Stimulated activated CD8-positive, alpha-beta memory T cell treated with anti-CD3 and anti-CD28 coated beads, Interleukin-15, amount 100 ng/mL, for 48 hours (primary cell): ENCODE measurements at regions not wholly inside any gene's neighbourhood (a gene's known extent, or its start where the extent isn't known, plus 50 kb on each side); places are given as distances from the start of the nearest gene placed in this dataset.
"Not testable (repeated sequence)": the region's sequence is repeated elsewhere in the genome, so short reads cannot be mapped to it uniquely, and the experiment has no call there.

Experiments
- DNase-seq, 2 donors: peaks; one replicate each; pipeline ENCODE4 v3.0.0-alpha.2; 2020; ENCODE audit warnings: low read depth in 2 of 2

DNA sequence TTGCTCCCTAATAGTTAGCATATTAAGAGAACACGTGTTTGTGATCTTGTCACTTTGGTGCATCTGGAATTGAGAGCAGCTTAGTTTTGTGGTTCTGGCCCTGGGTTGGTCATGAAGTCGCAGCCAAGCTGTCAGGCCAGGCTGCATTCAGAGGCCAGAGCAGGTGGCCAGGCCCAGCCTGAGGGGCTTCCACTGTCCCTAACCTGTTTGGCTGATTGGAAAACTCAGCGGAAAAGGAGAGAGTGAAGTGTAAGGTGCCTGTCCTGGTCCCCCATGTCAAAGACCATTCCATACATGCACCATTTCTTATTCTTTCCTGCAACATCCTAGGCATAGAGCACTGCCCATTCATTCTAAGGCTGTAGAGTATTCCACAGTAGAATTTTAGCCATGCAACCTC lies 111.5 kb upstream of the IGLL5 start:
- no peak for DNase-seq

DNA sequence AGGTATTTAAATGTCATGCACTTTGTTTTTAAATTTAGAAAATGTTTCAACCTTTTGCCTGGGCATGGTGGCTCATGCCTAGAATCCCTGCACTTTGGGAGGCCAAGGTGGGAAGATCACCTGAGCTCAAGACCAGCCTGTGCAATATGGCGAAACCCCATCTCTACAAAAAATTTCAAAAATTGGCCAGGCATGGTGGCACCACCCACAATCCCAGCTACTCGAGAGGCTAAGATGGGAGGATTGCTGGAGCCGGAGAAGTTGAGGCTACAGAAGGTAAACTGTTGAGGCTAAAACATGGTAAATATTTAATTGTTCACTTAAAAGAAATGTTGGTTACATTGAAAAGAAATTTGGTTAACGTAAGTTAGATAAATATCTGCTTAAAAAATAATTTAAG lies 108.4 kb upstream of the IGLL5 start:
- DNase-seq: no peak

DNA sequence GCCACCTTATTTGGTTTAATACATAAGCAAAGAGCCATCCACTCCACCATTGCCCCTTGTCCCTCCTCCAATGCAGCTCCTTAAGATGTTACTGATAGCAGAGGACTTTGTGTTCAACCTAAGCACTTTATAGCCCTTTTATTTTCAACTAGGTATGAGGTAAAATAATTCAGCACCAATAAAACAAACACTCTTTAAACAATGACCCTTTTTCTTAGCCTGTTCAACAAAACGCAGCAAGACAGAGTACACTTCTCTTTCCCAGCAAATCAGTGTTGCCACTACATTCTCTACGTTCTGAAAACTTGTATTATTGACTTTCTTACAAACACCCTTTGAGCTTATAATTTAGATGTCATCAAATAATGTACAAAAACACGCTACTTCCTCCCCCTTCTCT lies 104.0 kb upstream of the IGLL5 start:
- DNase-seq: no peak

DNA sequence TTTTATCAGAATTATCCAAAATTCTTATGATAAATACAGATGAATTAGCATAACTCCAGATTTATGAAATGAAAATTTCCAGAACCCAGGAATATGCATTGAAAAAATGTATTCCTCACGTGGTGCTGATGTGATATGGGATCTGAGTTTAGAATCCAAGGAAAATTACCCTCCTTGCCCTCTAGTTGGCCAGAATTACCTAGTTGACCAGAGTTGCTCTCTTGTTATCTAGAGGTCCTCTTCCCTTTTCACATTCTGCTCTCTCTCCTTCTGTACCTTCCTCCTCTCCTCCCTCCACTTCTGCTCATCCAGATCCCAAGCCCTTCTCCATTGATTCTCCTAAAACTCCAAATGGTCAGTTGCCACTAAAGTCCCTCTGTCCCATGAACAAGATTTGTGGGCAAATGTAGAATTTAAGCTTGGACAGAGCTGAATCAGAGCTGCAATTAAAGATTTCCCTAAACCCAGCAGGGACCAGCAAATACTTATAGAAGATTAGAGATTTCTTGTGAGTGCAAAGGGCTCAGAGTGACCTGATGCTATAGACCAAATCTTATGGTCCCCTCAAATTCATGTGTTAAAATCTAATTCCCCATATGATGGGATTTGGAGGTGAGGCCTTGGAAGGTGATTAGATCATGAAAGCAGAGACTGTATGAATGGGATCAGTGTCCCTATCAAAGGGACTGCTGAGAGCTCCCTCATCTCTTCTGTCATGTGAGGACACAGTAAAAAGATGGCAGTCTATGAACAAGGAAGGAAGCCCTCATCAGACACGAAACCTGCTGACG lies 103.2 kb upstream of the IGLL5 start:
- DNase-seq: no peak

DNA sequence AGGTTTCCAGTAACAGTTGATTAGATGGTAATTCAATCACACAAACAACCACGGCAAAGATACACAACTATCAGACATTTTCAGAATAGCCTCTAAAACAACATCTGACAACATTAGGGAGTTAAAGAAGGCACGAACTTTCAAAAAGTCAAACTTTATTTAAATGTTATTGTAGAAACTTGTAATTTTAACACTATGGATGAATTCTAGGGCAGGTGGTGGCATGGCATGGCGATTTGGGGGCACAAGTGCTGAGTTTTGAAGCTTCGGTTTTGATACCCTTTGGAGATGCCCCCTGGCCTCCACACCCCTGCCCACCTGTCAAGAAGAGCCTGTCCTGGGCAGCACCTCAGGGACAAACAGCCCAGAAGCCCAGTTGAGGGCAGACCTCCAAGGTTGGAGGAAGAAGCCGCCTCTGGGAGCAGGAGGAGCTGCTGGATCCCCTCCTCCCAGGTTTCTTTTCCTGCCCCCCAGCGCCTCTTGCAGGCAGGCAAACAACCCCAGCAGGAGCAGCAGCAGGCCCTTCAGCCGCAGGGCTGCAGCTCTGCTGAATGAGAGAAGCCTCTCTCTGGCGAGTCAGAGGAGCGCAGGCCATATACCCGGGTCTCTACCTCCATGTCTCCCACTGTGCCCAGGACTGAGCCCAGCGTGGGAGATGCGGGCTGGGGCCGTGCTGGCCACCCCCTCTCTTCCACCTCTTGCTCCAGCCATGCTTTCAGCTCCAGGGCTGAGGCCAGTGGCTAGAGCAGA lies 102.1 kb upstream of the IGLL5 start:
- no peak for DNase-seq

DNA sequence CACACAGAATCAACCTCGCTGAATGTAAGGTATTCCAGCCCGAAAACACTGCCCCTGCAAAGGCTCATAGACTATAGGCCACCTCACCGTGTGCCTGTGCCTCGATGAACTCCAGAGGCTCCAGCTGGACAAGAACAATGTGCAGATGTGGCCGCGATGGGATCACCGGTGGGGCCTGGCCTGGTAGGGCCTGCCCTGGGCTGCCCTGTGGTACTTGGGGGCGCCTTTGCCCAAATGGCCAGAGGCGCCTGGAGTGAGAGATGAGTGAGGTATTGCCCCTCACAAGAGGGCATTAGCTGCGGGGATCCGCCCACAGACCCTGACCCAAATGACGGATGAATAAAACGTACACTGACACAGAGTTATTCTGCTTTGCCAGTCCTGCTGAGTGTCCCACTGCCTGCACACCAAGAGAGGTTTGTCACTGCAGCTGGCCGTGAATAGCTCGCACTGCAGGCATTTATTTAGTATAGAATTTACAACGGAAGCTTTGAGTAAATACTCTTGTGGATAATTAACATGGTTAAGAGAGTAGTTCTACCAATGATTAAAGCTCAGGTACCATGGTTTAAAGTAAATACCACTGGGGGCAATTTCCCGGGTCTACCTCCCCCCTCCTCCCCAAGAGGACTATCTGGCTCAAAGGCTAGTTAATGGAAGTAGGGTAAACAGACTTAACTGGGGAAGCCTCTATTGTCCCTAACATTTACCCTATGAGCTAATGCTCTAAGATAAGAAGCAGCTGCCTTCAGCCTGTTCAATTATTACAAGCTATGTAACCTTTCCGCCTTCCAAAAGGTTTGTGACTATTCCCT lies 101.1 kb upstream of the IGLL5 start:
- no peak for DNase-seq

DNA sequence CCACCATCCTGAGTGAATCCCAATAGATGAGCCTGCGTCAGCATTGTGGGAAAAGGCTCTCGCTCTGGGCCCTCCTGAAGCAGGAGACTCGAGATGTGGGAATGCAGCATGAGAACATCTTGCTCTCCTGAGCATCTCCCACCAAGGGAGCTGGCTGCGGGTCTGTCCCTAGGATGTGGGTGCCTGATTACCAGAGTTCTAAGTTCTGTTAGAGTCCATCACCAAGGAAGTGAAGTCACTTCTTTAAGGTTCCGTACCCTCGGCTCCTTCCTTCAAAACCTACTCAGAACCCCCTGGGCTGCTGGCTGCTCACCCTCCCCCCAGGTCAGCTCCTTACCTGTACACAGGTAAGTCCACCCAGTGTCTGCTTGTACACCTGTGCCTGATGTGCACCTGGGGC lies 100.5 kb upstream of the IGLL5 start:
- DNase-seq: no peak

DNA sequence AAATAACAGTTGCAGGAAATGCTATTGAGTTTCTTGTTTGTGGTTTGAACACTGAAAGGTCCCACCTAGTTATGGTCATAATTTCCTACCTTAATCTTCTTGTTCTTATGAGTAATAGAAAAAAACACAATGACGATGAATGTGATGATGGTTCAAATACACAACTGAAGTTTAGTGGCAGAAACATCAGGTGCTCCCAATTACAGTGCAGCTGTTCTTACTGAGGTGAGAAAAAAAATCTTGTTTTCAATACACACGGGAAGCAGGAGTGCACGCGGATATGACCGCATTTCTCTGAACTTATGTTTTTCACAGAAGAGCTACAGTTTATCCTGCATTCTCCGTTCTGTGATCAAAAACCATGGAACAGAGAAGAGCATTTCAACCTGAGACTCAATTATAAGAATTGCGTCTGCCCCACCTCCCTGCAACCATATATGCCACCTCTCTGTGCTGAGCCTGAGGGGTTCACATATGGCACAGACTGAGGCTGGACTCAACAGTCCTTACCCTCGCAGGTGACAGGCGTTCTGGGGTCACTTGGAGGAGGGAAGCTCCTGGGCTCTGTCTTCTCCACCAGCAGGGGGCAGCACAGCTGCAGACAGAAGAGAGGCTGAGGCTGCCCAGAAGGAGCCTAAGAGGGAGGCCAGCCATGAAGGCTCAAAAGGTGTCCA lies 99.7 kb upstream of the IGLL5 start:
- DNase-seq: peak; percentile 47 to 49

DNA sequence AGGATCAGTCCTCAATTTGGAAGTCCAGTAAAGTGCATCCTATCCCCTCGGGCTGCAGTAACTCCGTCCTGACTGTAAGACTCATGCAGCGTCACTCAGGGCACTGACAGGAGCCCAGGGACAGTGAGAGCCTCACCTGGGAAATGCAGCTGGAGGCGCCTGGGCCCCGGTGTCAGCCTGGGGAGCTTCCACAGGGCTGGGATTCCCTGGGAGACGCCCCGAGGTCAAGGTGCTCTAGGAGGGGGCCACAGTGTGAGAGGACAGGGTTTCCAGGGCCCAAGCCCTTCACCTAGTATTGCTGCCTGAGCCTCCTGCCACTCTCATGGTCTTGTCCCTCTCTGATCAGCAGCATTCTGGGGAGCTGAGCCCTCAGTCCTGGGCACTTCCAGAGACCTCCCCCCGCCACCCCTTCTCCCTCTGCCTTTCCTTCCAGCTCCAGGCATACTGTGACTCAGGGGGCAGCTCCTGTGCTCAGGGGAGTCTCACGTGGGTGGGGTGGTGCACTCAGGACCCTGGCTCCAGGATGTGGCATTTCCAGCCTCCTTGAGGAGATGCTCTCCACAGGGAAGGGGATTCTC lies 99.1 kb upstream of the IGLL5 start:
- DNase-seq: no peak

DNA sequence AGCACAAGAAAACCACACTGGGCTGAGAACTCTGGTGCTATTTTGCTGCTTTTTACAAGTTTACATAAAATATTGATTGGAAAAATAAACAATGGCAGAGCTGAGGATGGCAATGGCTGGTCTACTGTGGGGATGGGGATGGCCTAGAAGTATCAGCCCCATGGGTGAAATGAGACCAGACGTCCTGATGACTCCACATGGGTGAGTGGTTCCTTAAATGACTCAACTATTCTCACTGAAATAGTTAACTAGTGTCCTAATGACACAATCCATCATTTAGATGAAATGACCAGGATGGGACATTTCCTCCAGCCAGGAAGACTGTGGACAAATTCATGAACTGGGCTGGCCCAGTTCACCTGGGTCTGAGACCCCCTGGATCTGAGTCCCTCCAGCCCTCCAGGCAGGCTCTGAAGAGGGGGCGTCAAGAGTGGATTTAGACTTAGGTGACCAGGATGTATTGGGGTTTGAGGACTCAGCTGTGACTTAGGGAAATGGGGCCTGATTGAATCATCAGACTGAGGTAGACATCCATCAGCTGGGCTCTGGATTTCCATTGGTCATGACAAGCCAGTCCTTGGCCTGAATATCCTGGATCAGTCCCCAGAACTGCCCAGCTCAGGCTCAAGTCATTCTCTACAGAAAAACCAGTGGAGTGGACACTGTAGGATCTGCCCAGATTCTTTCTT lies 98.2 kb upstream of the IGLL5 start:
- DNase-seq: no peak

DNA sequence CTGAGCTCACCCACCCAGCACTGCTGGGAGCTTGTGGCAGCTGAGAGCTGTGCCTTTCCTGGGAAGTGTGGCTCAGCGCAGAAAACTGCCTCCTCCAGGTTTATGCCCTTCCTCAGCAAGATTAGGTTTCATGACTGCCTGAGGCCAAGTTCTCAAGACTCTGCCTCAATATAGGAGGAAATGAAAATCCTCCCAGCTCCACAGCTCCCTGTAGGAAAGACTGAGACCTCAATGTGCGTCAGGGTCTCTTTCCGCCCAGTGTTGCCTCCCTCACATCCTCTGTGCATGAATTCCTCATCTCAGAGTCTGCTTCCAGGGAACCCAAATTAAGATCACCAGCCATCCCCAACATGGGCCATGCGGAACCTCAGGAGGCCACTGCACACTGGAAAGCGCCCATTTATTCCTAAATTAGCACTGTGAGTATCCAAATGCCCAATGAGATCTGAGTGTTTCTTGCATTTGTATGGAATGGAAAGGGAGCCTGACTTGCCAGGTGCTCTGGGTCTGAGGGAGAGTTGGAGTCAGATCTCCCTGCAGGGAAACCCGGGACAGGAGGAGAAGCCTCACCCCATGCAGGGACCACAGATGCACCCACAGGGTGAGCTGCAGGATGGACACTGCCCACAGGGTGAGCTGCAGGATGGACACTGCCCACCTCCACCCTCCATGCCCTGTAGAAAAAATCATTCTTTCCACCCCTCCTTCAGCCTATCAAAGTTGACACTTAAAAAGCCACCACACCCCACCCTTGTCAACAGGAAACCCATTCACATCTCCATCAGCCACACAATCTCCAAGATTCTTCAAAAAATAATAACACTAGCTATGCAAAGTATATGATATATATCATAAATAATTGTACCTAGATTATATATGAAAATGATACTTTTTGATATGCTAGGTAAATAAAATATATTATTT lies 97.4 kb upstream of the IGLL5 start:
- DNase-seq: no peak

DNA sequence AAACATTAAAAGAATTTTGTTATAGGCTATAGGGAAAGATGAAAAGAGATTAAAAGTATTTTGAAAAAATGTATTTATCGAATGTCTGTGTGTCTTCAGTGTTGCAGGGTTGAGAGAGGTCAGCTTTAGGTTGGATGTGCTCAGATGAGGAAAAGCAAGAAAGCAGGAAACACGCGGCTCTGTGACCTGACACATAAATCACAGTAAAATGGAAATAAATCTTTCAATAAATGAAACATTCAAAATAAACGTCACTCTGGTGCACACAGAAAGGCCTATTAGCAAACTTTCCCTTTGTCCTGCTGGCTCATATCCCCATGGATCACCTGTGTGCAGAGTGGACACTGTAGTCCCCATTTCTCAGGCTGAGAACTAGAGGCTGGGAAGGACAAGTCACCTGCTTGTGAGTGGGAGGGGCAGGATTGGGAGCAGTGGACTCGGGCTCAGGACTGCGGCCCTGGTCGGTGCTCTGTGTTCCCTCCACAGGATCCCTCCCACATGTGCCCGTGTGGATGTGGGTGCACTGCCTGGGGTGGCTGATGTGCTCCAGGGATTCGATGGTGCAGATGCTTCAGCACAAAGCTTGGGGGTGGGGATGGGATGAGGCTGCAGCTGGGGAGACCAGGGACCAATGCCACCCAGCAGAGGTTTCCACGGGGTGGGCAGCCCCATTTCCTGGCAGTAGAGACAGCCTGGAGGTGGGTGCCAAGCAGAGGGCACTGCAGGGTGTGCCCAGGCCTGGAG lies 96.0 kb upstream of the IGLL5 start:
- no peak for DNase-seq

DNA sequence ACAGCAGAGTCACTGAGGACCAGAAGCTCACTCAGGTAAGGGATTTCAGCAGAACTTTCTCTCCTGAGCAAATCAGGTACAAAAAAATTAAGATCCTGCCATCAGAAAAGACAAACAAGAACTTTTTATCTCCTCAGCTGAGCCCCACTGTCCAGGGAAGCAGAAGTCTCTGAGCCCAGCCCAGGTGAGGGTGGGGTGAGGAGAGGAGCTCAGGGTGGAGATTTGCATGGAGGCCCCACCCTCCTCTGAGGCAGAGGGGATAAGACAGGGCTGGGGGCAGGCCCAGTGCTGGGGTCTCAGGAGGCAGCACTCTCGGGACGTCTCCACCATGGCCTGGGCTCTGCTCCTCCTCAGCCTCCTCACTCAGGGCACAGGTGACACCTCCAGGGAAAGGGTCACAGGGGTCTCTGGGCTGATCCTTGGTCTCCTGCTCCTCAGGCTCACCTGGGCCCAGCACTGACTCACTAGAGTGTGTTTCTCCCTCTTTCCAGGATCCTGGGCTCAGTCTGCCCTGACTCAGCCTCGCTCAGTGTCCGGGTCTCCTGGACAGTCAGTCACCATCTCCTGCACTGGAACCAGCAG lies 95.3 kb upstream of the IGLL5 start:
- DNase-seq: not testable (repeated sequence)

DNA sequence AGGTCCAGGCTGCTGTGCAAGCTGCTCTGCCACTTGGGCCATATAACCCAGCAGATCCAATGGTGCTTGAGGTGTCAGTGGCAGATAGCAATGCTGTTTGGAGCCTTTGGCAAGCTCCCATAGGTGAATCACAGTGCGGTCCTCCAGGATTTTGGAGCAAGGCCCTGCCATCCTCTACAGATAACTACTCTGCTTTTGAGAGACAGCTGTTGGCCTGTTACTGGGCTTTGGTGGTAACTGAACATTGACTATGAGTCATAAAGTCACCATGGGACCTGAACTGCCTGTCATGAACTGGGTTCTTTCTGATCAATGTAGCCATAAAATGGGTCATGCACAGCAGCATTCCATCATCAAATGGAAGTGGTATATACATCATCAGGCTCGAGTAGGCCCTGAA lies 92.0 kb upstream of the IGLL5 start:
- not testable (repeated sequence) for DNase-seq

DNA sequence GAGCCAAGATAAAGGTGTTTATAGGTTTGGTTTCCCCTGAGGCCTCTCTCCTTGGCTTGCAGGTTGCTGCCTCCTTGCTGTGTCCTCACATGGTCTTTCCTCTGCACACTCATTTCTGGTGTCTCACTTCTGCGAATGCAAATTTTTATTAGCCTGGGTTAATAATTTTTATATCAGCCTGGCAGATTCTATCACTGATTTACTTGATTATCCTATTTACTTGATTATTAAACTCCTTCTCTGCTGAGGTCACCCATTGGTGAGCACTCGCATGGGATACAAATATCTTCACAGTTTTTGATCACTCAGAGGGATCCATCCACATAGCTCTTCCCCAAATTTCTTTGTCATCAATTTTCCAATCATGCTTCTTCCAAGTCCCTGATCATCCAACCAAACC lies 90.9 kb upstream of the IGLL5 start:
- DNase-seq: no peak

DNA sequence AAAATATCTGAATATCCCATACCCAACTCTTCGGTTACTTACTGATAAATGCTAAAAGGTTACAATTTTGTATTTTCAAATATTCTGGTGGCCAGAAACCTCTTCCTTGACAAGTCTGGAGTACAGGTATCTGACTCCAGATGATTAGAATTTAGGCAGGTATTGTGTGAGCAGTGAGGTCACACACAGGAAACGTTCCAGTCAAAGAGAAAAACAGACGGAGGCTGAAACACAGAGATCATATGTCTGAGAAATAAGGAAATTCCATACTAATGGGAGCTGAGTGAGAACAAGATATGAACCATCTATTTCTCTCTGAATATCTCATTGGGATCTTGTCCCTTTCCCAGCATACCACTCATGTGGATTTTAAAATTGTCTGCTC lies 89.4 kb upstream of the IGLL5 start:
- DNase-seq: no peak

DNA sequence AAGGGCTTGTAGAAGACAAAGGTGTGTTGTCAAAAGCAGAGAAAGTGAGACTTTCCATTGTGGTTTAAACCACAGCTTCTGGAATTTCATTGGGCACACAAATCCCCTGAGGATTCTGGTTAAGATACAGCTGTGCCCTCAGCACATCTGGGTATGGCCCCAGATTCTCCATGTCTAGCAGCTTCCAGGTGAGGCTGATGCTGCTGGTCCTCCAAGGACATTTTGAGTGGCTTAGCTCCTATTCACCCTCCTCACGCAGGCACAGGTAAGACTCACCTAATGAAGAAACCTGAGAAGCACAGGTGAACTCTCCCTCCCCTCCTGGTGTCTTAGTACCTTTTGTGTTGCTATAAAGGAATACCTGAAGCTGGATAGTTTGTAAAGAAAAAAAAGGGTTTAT lies 88.9 kb upstream of the IGLL5 start:
- DNase-seq: no peak

DNA sequence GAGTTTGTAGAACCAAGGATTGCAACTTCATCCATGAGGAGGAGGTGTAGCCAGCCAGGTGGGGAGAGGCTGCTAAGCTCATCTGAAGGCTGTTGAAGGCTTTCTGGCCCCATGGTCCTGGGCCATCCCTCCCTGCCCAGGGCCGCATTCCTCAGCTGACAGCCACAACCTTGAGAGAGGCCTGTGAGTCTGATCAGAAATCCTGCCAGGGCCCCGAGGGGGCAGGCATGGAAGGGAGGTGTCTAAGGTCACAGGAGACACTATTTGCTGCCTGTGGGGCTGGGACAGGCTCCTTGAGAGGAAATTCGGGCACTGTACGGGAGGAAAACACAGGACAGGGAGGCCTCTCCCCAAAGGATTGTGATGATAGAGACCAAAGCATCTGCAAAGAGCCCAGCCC lies 88.1 kb upstream of the IGLL5 start:
- DNase-seq: no peak

DNA sequence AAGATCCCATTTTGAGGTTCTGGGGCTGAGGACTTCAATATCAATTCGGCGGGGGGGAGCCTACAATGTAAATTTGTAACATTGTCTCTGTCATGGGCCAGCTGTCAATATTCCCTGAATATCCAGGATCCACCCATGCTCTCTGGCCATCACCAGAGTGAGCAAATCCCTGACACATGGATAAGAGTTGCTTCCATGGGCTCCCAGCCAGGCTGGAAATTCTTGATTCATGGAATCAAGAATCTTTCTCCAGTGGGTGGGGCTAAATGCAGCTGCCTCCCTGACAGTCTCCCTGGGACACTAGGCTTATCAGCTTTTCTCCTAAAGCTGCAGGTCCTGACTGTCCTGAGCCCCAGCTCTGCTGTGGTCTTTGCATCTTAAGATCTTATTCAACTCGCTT lies 86.9 kb upstream of the IGLL5 start:
- no peak for DNase-seq
